ENCODE measurements at regions not wholly inside any gene's neighbourhood (a gene's known extent, or its start where the extent isn't known, plus 50 kb on each side); places are given as distances from the start of the nearest gene placed in this dataset.

GRCh38 chr5:2465383-2465782, 286.1 kb downstream of the IRX2 start:
- TF ChIP-seq CTCF (IDR thresholded peaks at IDR 0.05; ENCODE audit: low read length) = no peak
- TF ChIP-seq EZH2 (optimal IDR thresholded peaks at IDR 0.05; ENCODE audit: low read depth, low read length) = no peak
